ENCODE measurements at regions not wholly inside any gene's neighbourhood (a gene's known extent, or its start where the extent isn't known, plus 50 kb on each side); places are given as distances from the start of the nearest gene placed in this dataset.

DNA sequence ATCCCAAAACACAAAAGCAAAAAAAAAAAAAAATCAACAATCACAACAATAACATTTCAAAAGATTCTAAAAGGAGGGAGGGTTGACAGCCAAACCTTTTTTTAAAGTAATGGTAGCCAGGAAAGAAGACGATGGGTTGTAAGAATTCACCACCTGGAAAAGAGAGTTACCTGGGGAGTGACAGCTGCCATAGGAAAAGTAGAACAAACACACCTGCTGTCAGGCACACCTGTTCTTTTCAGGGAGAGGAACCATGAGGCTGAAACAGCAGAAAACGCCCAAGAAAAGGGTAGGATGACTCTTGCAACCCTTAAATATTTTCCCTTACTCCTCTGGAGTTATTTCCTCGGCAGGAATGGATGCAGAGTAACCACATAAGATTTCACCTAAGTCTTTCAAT, 388.4 kb upstream of the TEX13C start (continued):
- TF ChIP-seq MYBL2 (IDR thresholded peaks at IDR 0.05; ENCODE audit: low read depth) (no peak), MYBL2 (CRISPR knock-in tag; IDR thresholded peaks at IDR 0.05; ENCODE audit: borderline replicate concordance) (no peak), ARID1B (IDR thresholded peaks at IDR 0.05) (no peak), GTF2A2 (tag; IDR thresholded peaks at IDR 0.05) (no peak)
- TF ChIP-seq, protein P1, sequence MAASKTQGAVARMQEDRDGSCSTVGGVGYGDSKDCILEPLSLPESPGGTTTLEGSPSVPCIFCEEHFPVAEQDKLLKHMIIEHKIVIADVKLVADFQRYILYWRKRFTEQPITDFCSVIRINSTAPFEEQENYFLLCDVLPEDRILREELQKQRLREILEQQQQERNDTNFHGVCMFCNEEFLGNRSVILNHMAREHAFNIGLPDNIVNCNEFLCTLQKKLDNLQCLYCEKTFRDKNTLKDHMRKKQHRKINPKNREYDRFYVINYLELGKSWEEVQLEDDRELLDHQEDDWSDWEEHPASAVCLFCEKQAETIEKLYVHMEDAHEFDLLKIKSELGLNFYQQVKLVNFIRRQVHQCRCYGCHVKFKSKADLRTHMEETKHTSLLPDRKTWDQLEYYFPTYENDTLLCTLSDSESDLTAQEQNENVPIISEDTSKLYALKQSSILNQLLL (CRISPR knock-in tag; IDR thresholded peaks at IDR 0.05; ENCODE audit: borderline replicate concordance): no peak
- TF ChIP-seq, protein P2, sequence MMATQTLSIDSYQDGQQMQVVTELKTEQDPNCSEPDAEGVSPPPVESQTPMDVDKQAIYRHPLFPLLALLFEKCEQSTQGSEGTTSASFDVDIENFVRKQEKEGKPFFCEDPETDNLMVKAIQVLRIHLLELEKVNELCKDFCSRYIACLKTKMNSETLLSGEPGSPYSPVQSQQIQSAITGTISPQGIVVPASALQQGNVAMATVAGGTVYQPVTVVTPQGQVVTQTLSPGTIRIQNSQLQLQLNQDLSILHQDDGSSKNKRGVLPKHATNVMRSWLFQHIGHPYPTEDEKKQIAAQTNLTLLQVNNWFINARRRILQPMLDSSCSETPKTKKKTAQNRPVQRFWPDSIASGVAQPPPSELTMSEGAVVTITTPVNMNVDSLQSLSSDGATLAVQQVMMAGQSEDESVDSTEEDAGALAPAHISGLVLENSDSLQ (IDR thresholded peaks at IDR 0.05): no peak

DNA sequence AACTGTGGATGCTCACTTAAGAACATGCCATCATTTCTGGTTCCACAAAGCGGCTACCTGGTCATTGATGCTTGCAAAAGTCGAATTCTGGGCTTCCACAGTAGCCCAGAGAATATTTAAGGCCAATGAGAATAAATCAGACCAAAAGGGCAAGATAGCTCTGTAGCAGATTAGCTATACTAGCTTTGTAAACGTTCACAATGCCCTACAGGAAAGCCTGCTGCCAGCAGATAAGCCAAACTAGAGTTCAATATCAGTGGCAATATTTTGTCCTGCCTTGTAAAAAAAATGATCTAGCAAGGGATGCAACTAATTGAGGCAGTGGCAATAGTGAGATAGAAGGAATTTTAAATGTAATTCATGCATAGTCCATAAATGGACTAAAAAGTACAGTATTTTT, 387.7 kb upstream of the TEX13C start:
- intact Hi-C loops (cut with micrococcal nuclease): no loop called here
- Histone ChIP-seq H3K4me3 (no peak overlapping the region), H4K20me1 (replicated peaks; ENCODE audit: control insufficient read depth, insufficient read depth, low read length) (no peaks in the 10 kb centered on the region), H3K9ac (ENCODE audit: insufficient read depth in 1 of 2, low read depth in 2 of 2, low read length in 2 of 2) (no peak overlapping the region), H3K4me1 (replicated peaks in 1 of 2; ENCODE audit: control insufficient read depth in 2 of 2, insufficient read depth in 2 of 2, low read length in 2 of 2) (no peaks in the 10 kb centered on the region; a peak in 2 of 5 replicates), H3K27ac (ENCODE audit: extremely low read depth, low read depth, low read length) (no peak overlapping the region), H2AFZ (ENCODE audit: low read depth, low read length) (no peak overlapping the region), H3K4me2 (ENCODE audit: insufficient read depth, low read length) (no peak overlapping the region), H3K9me1 (ENCODE audit: control insufficient read depth, insufficient read depth, low read length) (no peaks in the 10 kb centered on the region), H3K9me3 (replicated peaks; ENCODE audit: control insufficient read depth, insufficient read depth, low read depth, low read length) (no peaks in the 10 kb centered on the region), H3K79me2 (ENCODE audit: control insufficient read depth, insufficient read depth, low read length) (no peaks in the 10 kb centered on the region), H3K27me3 (ENCODE audit: control insufficient read depth in 2 of 2, insufficient read depth in 2 of 2, low read length in 2 of 2) (no peaks in the 10 kb centered on the region), H3K36me3 (ENCODE audit: control insufficient read depth, insufficient read depth, low read length) (no peaks in the 10 kb centered on the region)
- ChIA-PET POLR2A (no interaction called here), CTCF (ENCODE audit: low intra/inter-chr PET ratio) (no interaction called here)
- FAIRE-seq (no peak), DNase-seq (ENCODE audit: extremely low read depth in 1 of 4, low spot score in 3 of 4) (no peak), ATAC-seq (no peak)
- no TSS peak for BruUV-seq (replicated peaks)
- in situ Hi-C loops (cut with MboI): no loop called here
- 6% methylated on average over 3 of the region's 3 CpGs for WGBS (ENCODE audit: insufficient coverage, low coverage, missing lambda C conversion rate)
- TF ChIP-seq FOXA1 (IDR thresholded peaks at IDR 0.05; ENCODE audit: borderline replicate concordance) (no peak), PHF21A (IDR thresholded peaks at IDR 0.05; ENCODE audit: borderline replicate concordance, low read depth) (no peak), CBFA2T2 (conservative IDR thresholded peaks at IDR 0.05) (0 out of 2 replicates have a peak, but pooled peaks have one; percentile 11), TCF3 (CRISPR knock-in tag; IDR thresholded peaks at IDR 0.05) (peak; percentile 34; the same call in 1 of the 2 replicates), TARDBP (IDR thresholded peaks at IDR 0.05) (no peak), PPARD (CRISPR knock-in tag; IDR thresholded peaks at IDR 0.05) (no peak)
- TF ChIP-seq, protein P3, sequence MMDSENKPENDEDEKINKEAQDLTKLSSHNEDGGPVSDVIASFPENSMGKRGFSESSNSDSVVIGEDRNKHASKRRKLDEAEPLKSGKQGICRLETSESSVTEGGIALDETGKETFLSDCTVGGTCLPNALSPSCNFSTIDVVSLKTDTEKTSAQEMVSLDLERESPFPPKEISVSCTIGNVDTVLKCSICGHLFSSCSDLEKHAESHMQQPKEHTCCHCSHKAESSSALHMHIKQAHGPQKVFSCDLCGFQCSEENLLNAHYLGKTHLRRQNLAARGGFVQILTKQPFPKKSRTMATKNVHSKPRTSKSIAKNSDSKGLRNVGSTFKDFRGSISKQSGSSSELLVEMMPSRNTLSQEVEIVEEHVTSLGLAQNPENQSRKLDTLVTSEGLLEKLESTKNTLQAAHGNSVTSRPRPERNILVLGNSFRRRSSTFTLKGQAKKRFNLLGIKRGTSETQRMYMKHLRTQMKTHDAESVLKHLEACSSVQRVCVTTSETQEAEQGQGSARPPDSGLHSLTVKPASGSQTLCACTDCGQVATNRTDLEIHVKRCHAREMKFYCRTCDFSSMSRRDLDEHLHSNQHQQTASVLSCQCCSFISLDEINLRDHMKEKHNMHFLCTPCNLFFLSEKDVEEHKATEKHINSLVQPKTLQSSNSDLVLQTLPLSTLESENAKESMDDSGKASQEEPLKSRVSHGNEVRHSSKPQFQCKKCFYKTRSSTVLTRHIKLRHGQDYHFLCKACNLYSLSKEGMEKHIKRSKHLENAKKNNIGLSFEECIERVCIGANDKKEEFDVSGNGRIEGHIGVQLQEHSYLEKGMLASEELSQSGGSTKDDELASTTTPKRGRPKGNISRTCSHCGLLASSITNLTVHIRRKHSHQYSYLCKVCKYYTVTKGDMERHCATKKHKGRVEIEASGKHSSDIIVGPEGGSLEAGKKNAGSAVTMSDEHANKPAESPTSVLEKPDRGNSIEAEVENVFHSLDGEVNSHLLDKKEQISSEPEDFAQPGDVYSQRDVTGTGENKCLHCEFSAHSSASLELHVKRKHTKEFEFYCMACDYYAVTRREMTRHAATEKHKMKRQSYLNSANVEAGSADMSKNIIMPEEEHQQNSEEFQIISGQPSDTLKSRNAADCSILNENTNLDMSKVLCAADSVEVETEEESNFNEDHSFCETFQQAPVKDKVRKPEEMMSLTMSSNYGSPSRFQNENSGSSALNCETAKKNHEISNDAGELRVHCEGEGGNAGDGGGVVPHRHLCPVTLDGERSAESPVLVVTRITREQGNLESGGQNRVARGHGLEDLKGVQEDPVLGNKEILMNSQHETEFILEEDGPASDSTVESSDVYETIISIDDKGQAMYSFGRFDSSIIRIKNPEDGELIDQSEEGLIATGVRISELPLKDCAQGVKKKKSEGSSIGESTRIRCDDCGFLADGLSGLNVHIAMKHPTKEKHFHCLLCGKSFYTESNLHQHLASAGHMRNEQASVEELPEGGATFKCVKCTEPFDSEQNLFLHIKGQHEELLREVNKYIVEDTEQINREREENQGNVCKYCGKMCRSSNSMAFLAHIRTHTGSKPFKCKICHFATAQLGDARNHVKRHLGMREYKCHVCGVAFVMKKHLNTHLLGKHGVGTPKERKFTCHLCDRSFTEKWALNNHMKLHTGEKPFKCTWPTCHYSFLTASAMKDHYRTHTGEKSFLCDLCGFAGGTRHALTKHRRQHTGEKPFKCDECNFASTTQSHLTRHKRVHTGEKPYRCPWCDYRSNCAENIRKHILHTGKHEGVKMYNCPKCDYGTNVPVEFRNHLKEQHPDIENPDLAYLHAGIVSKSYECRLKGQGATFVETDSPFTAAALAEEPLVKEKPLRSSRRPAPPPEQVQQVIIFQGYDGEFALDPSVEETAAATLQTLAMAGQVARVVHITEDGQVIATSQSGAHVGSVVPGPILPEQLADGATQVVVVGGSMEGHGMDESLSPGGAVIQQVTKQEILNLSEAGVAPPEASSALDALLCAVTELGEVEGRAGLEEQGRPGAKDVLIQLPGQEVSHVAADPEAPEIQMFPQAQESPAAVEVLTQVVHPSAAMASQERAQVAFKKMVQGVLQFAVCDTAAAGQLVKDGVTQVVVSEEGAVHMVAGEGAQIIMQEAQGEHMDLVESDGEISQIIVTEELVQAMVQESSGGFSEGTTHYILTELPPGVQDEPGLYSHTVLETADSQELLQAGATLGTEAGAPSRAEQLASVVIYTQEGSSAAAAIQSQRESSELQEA (IDR thresholded peaks at IDR 0.05; ENCODE audit: low read depth): no peak

All from K562 (cell line).